IMR-90 (cell line): ENCODE measurements at regions not wholly inside any gene's neighbourhood (a gene's known extent, or its start where the extent isn't known, plus 50 kb on each side); places are given as distances from the start of the nearest gene placed in this dataset.
"Not testable (repeated sequence)": the region's sequence is repeated elsewhere in the genome, so short reads cannot be mapped to it uniquely, and the experiment has no call there.

Experiments
- ATAC-seq: fragments of 200-7000 bp; cut with Tn5 transposase; 2 replicates; pipeline ENCODE4 v1.9.1; 2020; ENCODE audit warnings: low read depth, mild to moderate bottlenecking, moderate library complexity
- BruUV-seq: library from RNA; stranded (reverse); fragments of 400-500 nt; replicated peaks from 2 replicates; lab custom pipeline; 2021; lab: Mats Ljungman, UMichigan
- CTCF ChIA-PET: fragments of 300-600 bp; formaldehyde crosslinking; extraction: SDS; loops from one replicate; lab custom pipeline; 2021; ENCODE audit warnings: antibody characterized with exemption; lab: Yijun Ruan, JAX
- POLR2A ChIA-PET: fragments of 300-600 bp; sonication (Branson Sonifier 250); formaldehyde crosslinking; loops from one replicate; lab custom pipeline; 2022; ENCODE audit warnings: antibody characterized with exemption; ENCODE audit not compliant: unreplicated experiment; lab: Charles Lee
- DNase-seq: peaks from one replicate; pipeline ENCODE4 v3.0.0; 2013
- H2AFZ ChIP-seq: replicated peaks from 2 replicates; pipeline ENCODE3; 2013; ENCODE audit warnings: low read length, mild to moderate bottlenecking; ENCODE audit not compliant: poor library complexity
- H2AK5ac ChIP-seq: 2 replicates; pipeline ENCODE4 v1.6.1; 2013; ENCODE audit warnings: low read depth, low read length, inconsistent platforms
- H2AK9ac ChIP-seq: replicated peaks from 2 replicates; pipeline ENCODE3; 2013; ENCODE audit warnings: mild to moderate bottlenecking, low read depth, low read length, moderate library complexity; ENCODE audit not compliant: poor library complexity
- H2BK120ac ChIP-seq: 2 replicates; pipeline ENCODE4 v1.6.1; 2013; ENCODE audit warnings: low read depth, low read length, inconsistent platforms
- H2BK15ac ChIP-seq: 3 replicates; pipeline ENCODE4 v1.6.1; 2013; ENCODE audit warnings: low read depth, low read length, inconsistent platforms
- H2BK20ac ChIP-seq: 2 replicates; pipeline ENCODE4 v1.6.1; 2013; ENCODE audit warnings: low read depth, mild to moderate bottlenecking, inconsistent platforms, low read length, moderate library complexity
- H2BK5ac ChIP-seq: 2 replicates; pipeline ENCODE4 v1.6.1; 2013; ENCODE audit warnings: mild to moderate bottlenecking, low read depth, low read length, inconsistent platforms; ENCODE audit not compliant: poor library complexity, severe bottlenecking
- H3K14ac ChIP-seq: replicated peaks from 2 replicates; pipeline ENCODE4 v1.6.1; 2013; ENCODE audit warnings: low read depth, low read length, inconsistent platforms
- H3K18ac ChIP-seq: 2 replicates; pipeline ENCODE4 v1.6.1; 2013; ENCODE audit warnings: low read depth, low read length, control low read depth
- H3K23ac ChIP-seq: 2 replicates; pipeline ENCODE4 v1.6.1; 2013; ENCODE audit warnings: low read depth, low read length, inconsistent platforms
- H3K27ac ChIP-seq: 2 replicates; pipeline ENCODE4 v1.5.1; 2013; ENCODE audit warnings: mild to moderate bottlenecking, control low read depth, low read length; ENCODE audit not compliant: insufficient read depth
- H3K27me3 ChIP-seq: 2 replicates; pipeline ENCODE4 v1.6.1; 2013; ENCODE audit warnings: low read length; ENCODE audit not compliant: control insufficient read depth, insufficient read depth
- H3K36me3 ChIP-seq: 2 replicates; pipeline ENCODE4 v1.6.1; 2013; ENCODE audit warnings: low read length, mixed read lengths; ENCODE audit not compliant: control insufficient read depth, insufficient read depth
- H3K4ac ChIP-seq: 2 replicates; pipeline ENCODE4 v1.6.1; 2013; ENCODE audit warnings: low read depth, low read length, inconsistent platforms
- H3K4me1 ChIP-seq: 2 replicates; pipeline ENCODE4 v1.6.1; 2013; ENCODE audit warnings: low read length, mixed read lengths; ENCODE audit not compliant: control insufficient read depth, insufficient read depth
- H3K4me2 ChIP-seq: 2 replicates; pipeline ENCODE4 v1.6.1; 2013; ENCODE audit warnings: low read depth, mild to moderate bottlenecking, control low read depth, low read length, moderate library complexity
- H3K4me3 ChIP-seq: 2 replicates; pipeline ENCODE4 v1.5.1; 2013; ENCODE audit warnings: low read depth, mild to moderate bottlenecking, control low read depth, low read length, moderate library complexity; ENCODE audit not compliant: insufficient read depth
- H3K56ac ChIP-seq: 2 replicates; pipeline ENCODE4 v1.6.1; 2013; ENCODE audit warnings: low read length, inconsistent platforms; ENCODE audit not compliant: insufficient read depth; ENCODE audit errors: extremely low read depth
- H3K79me1 ChIP-seq, 2 experiments: 2 replicates each; pipeline ENCODE4 v1.6.1; 2013; ENCODE audit warnings: low read length in 2 of 2, inconsistent platforms in 1 of 2, low read depth in 1 of 2
- H3K9ac ChIP-seq: 2 replicates; pipeline ENCODE4 v1.6.1; 2013; ENCODE audit warnings: low read depth, low read length, control low read depth
- H3K9me1 ChIP-seq: 2 replicates; pipeline ENCODE4 v1.6.1; 2013; ENCODE audit warnings: low read length, inconsistent platforms; ENCODE audit not compliant: insufficient read depth
- H3K9me3 ChIP-seq: 2 replicates; pipeline ENCODE4 v1.6.1; 2013; ENCODE audit warnings: low read length; ENCODE audit not compliant: control insufficient read depth, insufficient read depth
- H4K20me1 ChIP-seq: 2 replicates; pipeline ENCODE4 v1.6.1; 2013; ENCODE audit warnings: low read length, inconsistent platforms; ENCODE audit not compliant: insufficient read depth
- H4K5ac ChIP-seq: 2 replicates; pipeline ENCODE4 v1.6.1; 2013; ENCODE audit warnings: mild to moderate bottlenecking, low read depth, low read length, control low read depth
- H4K8ac ChIP-seq, 2 experiments: 2 replicates each; pipeline ENCODE4 v1.6.1; 2013; ENCODE audit warnings: low read depth in 2 of 2, low read length in 2 of 2, control low read depth in 1 of 2, inconsistent platforms in 1 of 2
- H4K91ac ChIP-seq: 2 replicates; pipeline ENCODE4 v1.6.1; 2013; ENCODE audit warnings: low read depth, low read length, inconsistent platforms; ENCODE audit not compliant: insufficient read depth
- BHLHE40 ChIP-seq: fragments of 150-350 bp; IDR thresholded peaks from 2 replicates; pipeline ENCODE4 v1.6.1; 2016; ENCODE audit warnings: mild to moderate bottlenecking, low read depth, low read length
- CEBPB ChIP-seq: IDR thresholded peaks from 2 replicates; pipeline ENCODE4 v1.6.1; 2012; ENCODE audit warnings: low read depth, low read length, improper control_type of control experiment
- NFE2L2 ChIP-seq: fragments of 150-350 bp; IDR thresholded peaks from 2 replicates; pipeline ENCODE4 v1.6.1; 2016; ENCODE audit warnings: low read depth, mild to moderate bottlenecking, low read length
- RFX5 ChIP-seq: IDR thresholded peaks from 2 replicates; pipeline ENCODE4 v1.8.0; 2012; ENCODE audit warnings: low read depth, mild to moderate bottlenecking, low read length, moderate library complexity
- SMC3 ChIP-seq: fragments of 150-350 bp; IDR thresholded peaks from 2 replicates; pipeline ENCODE4 v1.6.1; 2016; ENCODE audit warnings: low read depth, mild to moderate bottlenecking, antibody characterized with exemption, low read length, moderate library complexity
- WGBS, 2 experiments: methylation state at CpG; one replicate each; pipeline versions ENCODE4 v1.1.5 to v1.1.7; 2013; ENCODE audit warnings: missing lambda C conversion rate in 2 of 2; ENCODE audit not compliant: insufficient read length in 1 of 2; ENCODE audit errors: extremely low coverage in 2 of 2; 5-methylcytosine and 5-hydroxymethylcytosine counted together
- dilution Hi-C: fragments of 300-500 bp; cut with HindIII; formaldehyde crosslinking; loops from one replicate; pipeline ENCODE4 v1.14.3; 2018; ENCODE audit warnings: low sequenced_read_pairs; ENCODE audit not compliant: unreplicated experiment
- in situ Hi-C: fragments of 300-500 bp; cut with MboI; formaldehyde crosslinking; loops from 3 replicates; pipeline ENCODE4 v1.14.3; 2019; ENCODE audit warnings: low sequenced_read_pairs, inconsistent platforms, mixed read lengths
- intact Hi-C: fragments of 100-400 bp; cut with micrococcal nuclease; formaldehyde crosslinking; loops from 2 replicates; pipeline ENCODE4 v1.10.0; 2022
- TF ChIP-seq, protein P1 (sequence below): fragments of 150-350 bp; IDR thresholded peaks from 2 replicates; pipeline ENCODE4 v1.6.1; 2017; ENCODE audit warnings: mild to moderate bottlenecking, antibody characterized with exemption, low read length, low read depth

DNA sequence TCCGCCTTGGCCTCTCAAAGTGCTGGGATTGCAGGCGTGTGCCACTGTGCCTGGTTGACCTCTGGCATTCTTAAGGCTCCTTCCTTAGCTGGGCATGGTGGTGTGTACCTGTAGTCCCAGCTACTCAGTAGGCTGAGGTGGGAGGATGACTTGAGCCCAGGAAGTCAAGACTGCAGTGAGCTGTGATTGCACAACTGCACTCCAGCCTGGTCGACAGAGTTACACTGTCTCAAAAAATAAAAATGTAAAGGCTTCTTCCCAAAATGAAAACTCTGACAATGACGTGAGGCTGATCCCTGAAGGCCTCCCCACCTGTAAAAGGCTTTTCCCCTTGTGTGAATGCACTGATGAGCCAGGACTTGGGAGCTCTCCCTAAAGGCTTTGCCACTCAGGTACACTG, 62.4 kb downstream of the ZBTB9 start:
- Histone ChIP-seq H3K4me2 (no peak overlapping the region), H4K20me1 (no peaks in the 10 kb centered on the region), H3K4me3 (no peak overlapping the region), H4K5ac (no peak overlapping the region), H2BK120ac (no peak overlapping the region), H3K9me3 (no peaks in the 10 kb centered on the region), H2BK20ac (no peak overlapping the region), H3K4ac (no peak overlapping the region), H4K8ac (no peak overlapping the region), H3K36me3 (no peaks in the 10 kb centered on the region), H3K56ac (no peak overlapping the region), H2AFZ (no peak overlapping the region), H4K91ac (no peak overlapping the region), H3K27me3 (peaks cover 40% of the 10 kb centered on the region), H3K18ac (no peak overlapping the region), H3K27ac (no peak overlapping the region), H3K23ac (no peak overlapping the region), H3K4me1 (no peaks in the 10 kb centered on the region), H2AK9ac (no peak overlapping the region), H2BK15ac (no peak overlapping the region), H3K9me1 (no peaks in the 10 kb centered on the region), H3K79me1 (no peaks in the 10 kb centered on the region), H3K9ac (no peak overlapping the region), H2BK5ac (no peak overlapping the region), H2AK5ac (no peak overlapping the region), H3K14ac (no peak overlapping the region)
- BruUV-seq, result no TSS peak
- intact Hi-C loops, result no loop called here
- dilution Hi-C loops, result no loop called here
- ChIA-PET CTCF (no interaction called here), POLR2A (no interaction called here)
- DNase-seq (no peak), ATAC-seq (no peak)
- TF ChIP-seq NFE2L2 (no peak), CEBPB (peak; percentile 42; the same call in 1 of the 2 replicates), RFX5 (no peak), BHLHE40 (no peak), SMC3 (no peak)
- TF ChIP-seq, protein P1, sequence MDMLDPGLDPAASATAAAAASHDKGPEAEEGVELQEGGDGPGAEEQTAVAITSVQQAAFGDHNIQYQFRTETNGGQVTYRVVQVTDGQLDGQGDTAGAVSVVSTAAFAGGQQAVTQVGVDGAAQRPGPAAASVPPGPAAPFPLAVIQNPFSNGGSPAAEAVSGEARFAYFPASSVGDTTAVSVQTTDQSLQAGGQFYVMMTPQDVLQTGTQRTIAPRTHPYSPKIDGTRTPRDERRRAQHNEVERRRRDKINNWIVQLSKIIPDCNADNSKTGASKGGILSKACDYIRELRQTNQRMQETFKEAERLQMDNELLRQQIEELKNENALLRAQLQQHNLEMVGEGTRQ, result no peak
- in situ Hi-C loops, result no loop called here
- 40% methylated on average over 2 of the region's 4 CpGs; no CpG with 5 or more reads in 1 of the 2 experiments for WGBS, 2 experiments

DNA sequence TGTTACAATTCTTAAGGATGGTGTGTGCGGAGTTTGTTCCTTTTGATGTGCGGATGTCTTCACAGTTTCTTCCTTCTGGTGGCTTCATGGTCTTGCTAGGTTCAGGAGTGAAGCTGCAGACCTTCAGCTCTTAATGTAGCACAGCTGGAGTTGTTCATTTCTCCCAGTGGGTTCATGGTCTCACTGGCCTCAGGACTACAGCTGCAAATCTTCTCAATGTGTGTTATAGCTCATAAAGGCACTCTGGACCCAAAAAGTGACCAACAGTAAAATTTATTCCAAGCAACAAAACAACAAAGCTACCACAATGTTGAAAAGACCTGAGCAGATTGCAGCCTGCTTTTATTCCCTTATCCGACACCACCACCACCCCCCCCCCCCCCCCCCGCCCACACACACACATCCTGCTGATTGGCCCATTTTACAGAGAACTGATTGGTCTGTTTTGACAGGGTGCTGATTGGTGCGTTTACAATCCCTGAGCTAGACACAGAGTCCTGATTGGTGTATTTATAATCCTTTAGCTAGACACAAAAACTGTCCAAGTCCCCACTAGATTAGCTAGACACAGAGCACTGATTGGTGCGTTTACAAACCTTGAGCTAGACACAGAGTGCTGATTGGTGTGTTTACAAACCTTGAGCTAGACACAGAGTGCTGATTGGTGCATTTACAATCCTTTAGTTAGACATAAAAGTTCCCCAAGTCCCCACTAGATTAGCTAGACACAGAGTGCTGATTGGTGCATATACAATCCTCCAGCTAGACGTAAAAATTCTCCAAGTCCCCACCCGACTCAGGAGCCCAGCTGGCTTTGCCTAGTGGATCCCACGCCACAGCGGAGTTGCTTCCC, 59.2 kb downstream of the BAK1 start:
- ATAC-seq, H2BK120ac ChIP-seq, H3K23ac ChIP-seq, H3K14ac ChIP-seq, H3K9ac ChIP-seq, H4K20me1 ChIP-seq, H3K4ac ChIP-seq, H2BK20ac ChIP-seq, H2AK9ac ChIP-seq, DNase-seq, H2AK5ac ChIP-seq, H3K56ac ChIP-seq, H3K36me3 ChIP-seq, H4K91ac ChIP-seq, BruUV-seq, dilution Hi-C loops, CTCF ChIA-PET, H2BK5ac ChIP-seq, H2BK15ac ChIP-seq, H2AFZ ChIP-seq, H3K4me2 ChIP-seq, H3K18ac ChIP-seq, H3K9me3 ChIP-seq, H3K9me1 ChIP-seq, in situ Hi-C loops, H3K27ac ChIP-seq, intact Hi-C loops, H3K79me1 ChIP-seq, H3K4me1 ChIP-seq, H4K8ac ChIP-seq, H3K4me3 ChIP-seq, H4K5ac ChIP-seq: not testable (repeated sequence)
- peaks cover 23% of the 10 kb centered on the region for H3K27me3 ChIP-seq
- 83% methylated on average over 2 of the region's 10 CpGs; no CpG with 5 or more reads in 1 of the 2 experiments for WGBS, 2 experiments
- POLR2A ChIA-PET, result interaction anchor here (1.1 kb wide), 1 partner anchor 29 kb away, joined by 3 read pairs; no protein-coding TSS in a partner anchor
